Osteoblast (primary cell): ENCODE measurements at regions not wholly inside any gene's neighbourhood (a gene's known extent, or its start where the extent isn't known, plus 50 kb on each side); places are given as distances from the start of the nearest gene placed in this dataset.
"Not testable (repeated sequence)": the region's sequence is repeated elsewhere in the genome, so short reads cannot be mapped to it uniquely, and the experiment has no call there.

Source experiments
- DNase-seq: peaks from one replicate; pipeline ENCODE4 v3.0.0; 2011; ENCODE audit warnings: low spot score, mixed read lengths; ENCODE audit not compliant: insufficient read length; ENCODE audit errors: missing footprints
- H2AFZ ChIP-seq: 2 replicates; pipeline ENCODE4 v1.6.0; 2011; ENCODE audit warnings: mild to moderate bottlenecking, low read length
- H3K27ac ChIP-seq: 2 replicates; pipeline ENCODE4 v1.5.1; 2011; ENCODE audit warnings: mild to moderate bottlenecking, low read depth, low read length, moderate library complexity
- H3K27me3 ChIP-seq: 2 replicates; pipeline ENCODE4 v1.6.0; 2012; ENCODE audit warnings: mild to moderate bottlenecking, control low read depth, inconsistent platforms, low read length, moderate library complexity; ENCODE audit not compliant: insufficient read depth
- H3K36me3 ChIP-seq: 2 replicates; pipeline ENCODE4 v1.5.1; 2011; ENCODE audit warnings: mild to moderate bottlenecking, low read length, control low read depth, moderate library complexity; ENCODE audit not compliant: insufficient read depth
- H3K4me1 ChIP-seq: 2 replicates; pipeline ENCODE4 v1.5.1; 2011; ENCODE audit warnings: mild to moderate bottlenecking, low read length, control low read depth, moderate library complexity; ENCODE audit not compliant: insufficient read depth
- H3K4me2 ChIP-seq: 2 replicates; pipeline ENCODE4 v1.6.0; 2011; ENCODE audit warnings: mild to moderate bottlenecking, low read length; ENCODE audit not compliant: insufficient read depth
- H3K4me3 ChIP-seq: fragments of 200-600 bp; sonication (generic); 3 replicates; pipeline ENCODE4 v1.5.1; 2012; ENCODE audit warnings: mild to moderate bottlenecking, low read length, inconsistent platforms; ENCODE audit not compliant: insufficient read depth
- H3K79me2 ChIP-seq: 2 replicates; pipeline ENCODE4 v1.6.0; 2012; ENCODE audit warnings: mild to moderate bottlenecking, low read length, control low read depth, inconsistent platforms; ENCODE audit not compliant: insufficient read depth
- H3K9me3 ChIP-seq: 2 replicates; pipeline ENCODE4 v1.5.1; 2011; ENCODE audit warnings: low read depth, low read length, control low read depth
- H4K20me1 ChIP-seq: 2 replicates; pipeline ENCODE4 v1.6.0; 2012; ENCODE audit warnings: mild to moderate bottlenecking, low read length, control low read depth; ENCODE audit not compliant: insufficient read depth
- TF ChIP-seq, protein P1 (sequence below): IDR thresholded peaks from 2 replicates; pipeline ENCODE4 v1.5.1; 2011; ENCODE audit warnings: mild to moderate bottlenecking, low read depth, low read length, moderate library complexity; ENCODE audit errors: extremely low read depth

DNA sequence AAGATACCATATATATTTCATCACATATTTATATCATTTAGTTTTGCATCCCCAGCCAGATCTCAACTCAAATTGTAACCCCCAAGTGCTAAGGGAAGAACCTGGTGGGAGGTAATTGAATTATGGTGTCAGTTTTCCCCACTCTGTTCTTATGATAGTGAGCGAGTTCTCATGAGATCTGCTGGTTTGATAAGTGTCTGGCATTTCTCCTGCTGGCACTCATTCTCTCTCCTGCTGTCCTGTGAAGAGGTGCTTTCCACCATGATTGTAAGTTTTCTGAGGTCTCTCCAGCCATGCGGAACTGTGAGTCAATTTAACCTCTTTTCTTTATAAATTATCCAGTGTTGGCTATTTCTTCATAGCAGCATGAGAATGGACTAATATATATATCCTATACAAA, 462.5 kb upstream of the SLITRK5 start:
- Histone ChIP-seq H4K20me1 (no peaks in the 10 kb centered on the region), H3K4me1 (no peaks in the 10 kb centered on the region), H2AFZ (no peak overlapping the region), H3K27ac (no peak overlapping the region), H3K9me3 (no peaks in the 10 kb centered on the region), H3K36me3 (no peaks in the 10 kb centered on the region), H3K4me3 (no peak overlapping the region), H3K79me2 (no peaks in the 10 kb centered on the region), H3K4me2 (no peak overlapping the region), H3K27me3 (no peaks in the 10 kb centered on the region)
- DNase-seq, result no peak
- TF ChIP-seq, protein P1, sequence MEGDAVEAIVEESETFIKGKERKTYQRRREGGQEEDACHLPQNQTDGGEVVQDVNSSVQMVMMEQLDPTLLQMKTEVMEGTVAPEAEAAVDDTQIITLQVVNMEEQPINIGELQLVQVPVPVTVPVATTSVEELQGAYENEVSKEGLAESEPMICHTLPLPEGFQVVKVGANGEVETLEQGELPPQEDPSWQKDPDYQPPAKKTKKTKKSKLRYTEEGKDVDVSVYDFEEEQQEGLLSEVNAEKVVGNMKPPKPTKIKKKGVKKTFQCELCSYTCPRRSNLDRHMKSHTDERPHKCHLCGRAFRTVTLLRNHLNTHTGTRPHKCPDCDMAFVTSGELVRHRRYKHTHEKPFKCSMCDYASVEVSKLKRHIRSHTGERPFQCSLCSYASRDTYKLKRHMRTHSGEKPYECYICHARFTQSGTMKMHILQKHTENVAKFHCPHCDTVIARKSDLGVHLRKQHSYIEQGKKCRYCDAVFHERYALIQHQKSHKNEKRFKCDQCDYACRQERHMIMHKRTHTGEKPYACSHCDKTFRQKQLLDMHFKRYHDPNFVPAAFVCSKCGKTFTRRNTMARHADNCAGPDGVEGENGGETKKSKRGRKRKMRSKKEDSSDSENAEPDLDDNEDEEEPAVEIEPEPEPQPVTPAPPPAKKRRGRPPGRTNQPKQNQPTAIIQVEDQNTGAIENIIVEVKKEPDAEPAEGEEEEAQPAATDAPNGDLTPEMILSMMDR, result no peak

DNA sequence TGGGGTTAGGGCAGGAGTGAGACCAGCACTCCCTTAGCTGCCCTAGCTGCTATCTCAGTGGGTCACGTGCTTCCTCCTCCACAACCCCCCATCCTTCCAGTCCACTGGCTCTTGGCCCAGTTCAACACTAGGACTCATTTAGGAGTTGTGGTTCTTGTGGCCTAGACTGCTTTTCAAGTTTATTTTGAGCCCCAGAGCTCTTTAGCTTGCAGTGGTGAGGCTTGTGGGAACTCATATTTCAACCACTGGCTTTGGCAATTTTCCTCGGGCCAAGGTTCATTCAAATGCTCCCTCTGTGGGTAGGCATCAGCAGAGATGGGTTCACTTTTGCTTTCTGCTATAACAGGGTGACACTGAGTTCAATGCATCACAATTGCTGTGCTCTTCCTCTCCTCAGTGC, 436.2 kb upstream of the SLITRK5 start:
- Histone ChIP-seq H4K20me1 (no peaks in the 10 kb centered on the region), H3K9me3 (peaks cover 2% of the 10 kb centered on the region), H3K27me3 (no peaks in the 10 kb centered on the region), H3K4me2 (no peak overlapping the region), H3K4me1 (no peaks in the 10 kb centered on the region), H3K36me3 (no peaks in the 10 kb centered on the region), H3K4me3 (no peak overlapping the region), H3K79me2 (no peaks in the 10 kb centered on the region), H3K27ac (no peak overlapping the region), H2AFZ (no peak overlapping the region)
- TF ChIP-seq, protein P1, result no peak
- DNase-seq, result no peak

DNA sequence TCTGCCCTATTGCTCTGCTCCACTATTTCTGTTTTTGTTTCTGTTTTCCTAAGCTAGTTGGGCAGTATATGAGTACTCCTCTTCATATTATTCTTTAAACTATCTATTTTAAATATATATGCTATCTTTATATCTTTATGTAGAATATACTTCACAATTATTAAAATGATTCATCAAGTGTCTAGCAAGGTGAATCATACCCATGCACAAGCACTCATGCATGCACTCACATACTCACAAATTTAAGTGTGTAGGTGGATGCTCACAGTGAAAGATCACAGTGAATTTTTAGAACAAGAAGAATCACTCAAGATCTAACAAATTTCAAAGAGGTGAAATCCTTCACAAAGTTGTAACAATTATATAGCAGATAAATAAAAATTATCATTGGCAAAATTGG, 435.6 kb upstream of the SLITRK5 start:
- TF ChIP-seq, protein P1, result no peak
- Histone ChIP-seq H3K4me1 (no peaks in the 10 kb centered on the region), H3K9me3 (peaks cover 2% of the 10 kb centered on the region), H3K4me3 (no peak overlapping the region), H3K27me3 (no peaks in the 10 kb centered on the region), H4K20me1 (no peaks in the 10 kb centered on the region), H3K27ac (no peak overlapping the region), H3K4me2 (no peak overlapping the region), H3K79me2 (no peaks in the 10 kb centered on the region), H3K36me3 (no peaks in the 10 kb centered on the region), H2AFZ (no peak overlapping the region)
- no peak for DNase-seq

DNA sequence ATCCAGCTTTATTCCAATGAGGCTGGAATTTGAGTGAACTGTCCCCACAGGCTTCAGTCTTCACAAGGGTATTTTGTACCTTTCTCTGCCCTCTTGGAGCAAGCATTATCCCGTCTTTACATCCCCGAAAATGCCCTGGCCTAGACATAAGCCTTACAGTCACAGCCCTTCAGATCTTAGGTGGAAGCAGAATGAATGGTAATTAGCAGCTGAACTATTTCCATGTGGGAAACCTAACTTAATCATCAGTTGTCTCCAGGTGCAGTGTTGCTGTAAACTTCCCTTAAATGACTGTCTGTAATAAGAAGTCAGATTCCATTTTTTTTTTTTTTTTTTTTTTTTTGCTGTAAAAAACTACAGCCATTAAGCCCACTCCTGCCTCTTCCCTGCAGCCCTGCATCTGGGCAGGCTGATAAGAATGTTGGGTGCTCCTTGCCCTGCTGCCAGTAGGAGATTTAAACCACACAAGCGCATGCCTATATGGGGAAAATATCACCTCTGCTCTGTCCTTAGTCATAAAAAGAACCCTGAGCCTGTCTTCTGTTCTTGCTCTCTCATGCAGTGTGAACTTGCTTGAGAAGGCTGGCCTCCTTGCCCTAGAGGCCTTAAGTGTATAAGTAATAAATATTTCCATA, 426.8 kb upstream of the SLITRK5 start:
- DNase-seq, result no peak
- no peak overlapping the region for H3K4me2 ChIP-seq
- no peaks in the 10 kb centered on the region for H3K4me1 ChIP-seq
- no peak overlapping the region for H3K4me3 ChIP-seq
- TF ChIP-seq, protein P1, result no peak
- H4K20me1 ChIP-seq, result no peaks in the 10 kb centered on the region
- H2AFZ ChIP-seq, result no peak overlapping the region
- H3K36me3 ChIP-seq, result no peaks in the 10 kb centered on the region
- H3K27ac ChIP-seq, result no peak overlapping the region
- H3K79me2 ChIP-seq, result no peaks in the 10 kb centered on the region
- H3K9me3 ChIP-seq, result peaks cover 3% of the 10 kb centered on the region
- no peaks in the 10 kb centered on the region for H3K27me3 ChIP-seq

DNA sequence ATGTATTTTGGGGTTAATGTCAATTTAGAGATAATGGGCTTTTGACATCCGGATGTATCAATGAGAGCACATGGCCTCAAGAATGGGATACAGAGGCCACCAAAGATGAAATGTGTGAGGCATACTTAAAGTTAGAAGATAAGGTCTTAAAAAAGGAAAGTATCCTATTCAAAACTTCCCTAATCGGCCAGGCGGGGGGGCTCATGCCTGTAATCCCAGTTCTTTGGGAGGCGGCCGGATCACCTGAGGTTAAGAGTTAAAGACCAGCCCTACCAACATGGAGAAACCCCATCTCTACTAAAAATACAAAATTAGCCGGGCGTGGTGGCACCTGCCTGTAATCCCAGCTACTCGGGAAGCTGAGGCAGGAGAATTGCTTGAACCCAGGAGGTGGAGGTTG, 421.3 kb upstream of the SLITRK5 start:
- not testable (repeated sequence) for H3K36me3 ChIP-seq

More for the DNA sequence above, 421.3 kb upstream of the SLITRK5 start:
- H4K20me1 ChIP-seq, H3K4me3 ChIP-seq, H3K27ac ChIP-seq, H2AFZ ChIP-seq, H3K79me2 ChIP-seq, H3K27me3 ChIP-seq, DNase-seq, H3K4me1 ChIP-seq, H3K4me2 ChIP-seq, H3K9me3 ChIP-seq: not testable (repeated sequence)
